CMK (cell line): ENCODE measurements at regions not wholly inside any gene's neighbourhood (a gene's known extent, or its start where the extent isn't known, plus 50 kb on each side); places are given as distances from the start of the nearest gene placed in this dataset.

Experiments
- DNase-seq: peaks from one replicate; pipeline ENCODE4 v3.0.0-alpha.2; 2010; ENCODE audit warnings: low read depth

DNA sequence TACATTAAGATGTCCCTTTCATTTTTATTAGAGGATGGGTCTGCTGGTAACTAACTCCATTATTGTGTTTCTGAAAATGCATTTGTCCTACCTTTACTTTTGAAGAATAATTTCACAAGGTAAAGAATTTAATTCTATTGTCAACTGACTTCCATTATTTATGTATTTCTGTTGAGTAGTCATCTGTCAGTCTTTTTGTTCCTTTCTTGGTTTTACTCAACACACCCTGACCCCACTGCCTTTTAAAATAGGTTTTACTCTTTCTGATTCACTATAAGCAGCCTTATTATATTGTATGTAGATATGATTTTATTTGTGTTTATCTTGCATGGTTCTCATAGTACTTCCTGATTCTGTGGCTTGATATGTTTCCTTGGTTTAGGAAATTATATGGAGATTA, 237.5 kb downstream of the TGFB2 start:
- DNase-seq, result no peak

DNA sequence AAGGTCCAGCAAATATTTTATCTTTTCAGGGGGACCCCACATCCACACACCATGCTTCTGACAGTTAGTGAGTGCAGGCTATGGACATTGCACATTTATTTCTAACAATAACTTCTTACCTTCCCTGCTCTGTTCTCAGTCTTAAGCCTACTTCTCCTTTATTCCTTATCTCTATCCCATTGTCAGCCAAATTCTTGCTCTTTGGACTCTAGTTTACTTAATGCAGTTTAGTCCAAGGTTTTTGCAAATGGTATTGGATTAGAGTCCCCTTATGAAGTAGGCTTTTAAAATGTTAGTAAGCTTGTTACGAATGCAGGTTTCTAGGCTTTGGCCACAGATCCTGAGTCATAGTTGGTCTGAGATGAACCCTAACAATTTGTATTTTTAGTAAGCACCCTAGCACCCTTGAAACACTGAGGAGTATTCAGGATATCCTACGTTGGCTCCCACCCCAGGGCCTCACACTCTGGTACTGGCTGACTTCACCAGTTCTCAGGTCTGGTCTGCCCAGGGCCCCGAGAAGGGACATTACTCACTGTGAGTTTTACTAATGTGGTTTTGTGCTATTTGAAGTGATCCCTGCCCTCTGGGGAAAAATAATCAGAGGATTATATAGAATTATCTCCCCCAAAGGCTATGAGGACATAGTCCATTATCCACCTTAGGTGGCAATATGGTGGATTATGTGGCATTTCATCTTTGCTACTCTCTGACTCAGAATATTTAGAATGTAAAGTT, 239.5 kb downstream of the TGFB2 start:
- DNase-seq, result no peak

DNA sequence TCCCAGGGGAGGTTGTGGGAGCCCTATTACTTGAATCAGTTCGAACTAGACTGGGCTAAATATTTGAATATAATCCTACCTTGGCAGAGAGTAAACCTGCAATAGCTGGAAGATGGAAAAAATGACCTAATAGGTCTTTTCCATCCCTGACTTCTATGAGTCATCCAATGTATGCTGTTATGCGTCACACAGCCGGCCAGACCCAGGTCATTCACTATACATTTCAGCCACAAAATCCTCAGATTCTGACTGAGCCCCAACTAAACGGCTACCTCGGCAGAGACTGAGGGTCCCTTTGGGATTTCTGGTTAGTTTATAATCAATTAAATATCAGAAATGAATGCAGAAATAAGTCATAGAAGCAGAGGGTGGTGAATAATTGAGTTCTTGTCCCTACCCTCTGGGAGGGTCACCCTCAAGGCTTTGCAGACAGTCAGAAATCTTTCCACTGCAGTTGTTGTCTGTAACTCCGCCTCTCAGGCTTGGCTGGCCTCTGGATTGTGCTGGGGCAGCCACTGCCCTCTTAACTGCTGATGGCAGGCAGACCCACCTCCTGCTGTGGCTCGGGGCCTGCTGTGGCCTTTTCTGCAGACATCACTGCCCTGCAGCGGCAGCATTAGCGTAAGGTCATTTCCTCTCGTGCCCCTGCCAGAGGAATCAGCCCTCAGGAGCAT, 240.5 kb downstream of the TGFB2 start:
- DNase-seq, result no peak

DNA sequence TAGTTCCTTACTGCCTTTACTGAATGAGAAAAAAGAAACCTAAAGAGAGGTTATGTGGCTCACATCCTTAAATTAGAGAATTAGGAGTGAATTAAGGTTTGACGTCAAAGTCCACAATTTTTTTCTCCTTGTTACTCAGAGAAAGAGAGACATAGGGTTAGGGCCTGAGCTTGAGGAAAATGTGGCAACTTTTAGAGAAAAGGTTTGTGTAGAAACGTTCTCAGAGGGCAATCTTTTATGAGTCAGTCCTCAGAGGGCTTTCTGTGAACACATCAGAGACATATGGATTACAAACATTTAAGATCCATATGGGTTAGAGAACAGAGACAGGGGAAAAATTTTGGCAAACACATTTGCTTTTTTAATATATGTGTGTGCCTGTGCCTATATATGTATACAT, 242.8 kb downstream of the TGFB2 start:
- no peak for DNase-seq

DNA sequence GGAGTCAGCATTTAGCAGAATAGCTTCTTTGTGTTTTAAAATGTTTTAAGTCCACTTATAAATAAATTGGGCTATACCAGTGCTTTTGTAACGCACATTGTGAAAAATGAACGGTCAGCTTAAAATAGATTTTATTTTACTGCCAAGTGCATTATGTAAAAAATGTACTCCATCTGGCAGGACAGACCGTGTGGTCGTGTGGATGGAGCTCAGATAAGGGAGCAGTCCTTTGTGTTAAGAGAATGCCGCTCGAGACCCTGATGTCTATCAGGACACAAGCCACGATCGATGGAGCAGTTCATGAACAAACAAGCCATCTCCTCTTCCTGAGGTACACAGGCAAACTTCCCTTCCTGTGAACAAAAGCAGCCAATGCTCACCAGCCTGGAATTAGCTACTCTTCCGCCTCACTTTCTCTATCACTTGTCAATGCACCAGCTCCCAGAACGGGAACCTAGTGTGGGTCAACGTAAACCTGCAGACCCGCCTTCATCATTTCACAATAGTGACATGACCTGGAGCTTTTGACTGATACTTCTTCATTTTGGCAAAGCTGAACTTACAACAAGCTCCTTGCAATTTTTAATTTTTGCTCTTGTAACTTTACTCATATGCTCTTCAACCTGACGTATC, 243.5 kb downstream of the TGFB2 start:
- DNase-seq, result no peak

DNA sequence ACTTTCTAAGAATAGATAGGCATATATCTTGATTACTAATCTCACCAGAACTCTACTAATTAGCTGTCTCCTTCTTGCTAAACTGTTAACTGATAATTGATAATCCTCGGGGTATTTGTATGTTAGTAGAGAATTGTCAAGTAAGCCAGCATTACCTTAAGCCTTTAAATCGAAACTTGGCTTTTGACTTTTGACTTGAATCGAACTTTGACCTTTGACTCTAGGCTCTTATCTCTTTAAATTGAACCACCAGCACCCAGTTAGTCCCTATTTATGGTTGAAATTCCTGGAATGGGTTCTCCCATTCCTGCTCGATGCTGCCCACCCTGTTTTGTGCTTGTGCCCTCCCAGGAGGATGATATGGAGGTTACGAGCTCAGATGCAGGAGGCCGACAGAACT, 244.4 kb downstream of the TGFB2 start:
- DNase-seq, result no peak

DNA sequence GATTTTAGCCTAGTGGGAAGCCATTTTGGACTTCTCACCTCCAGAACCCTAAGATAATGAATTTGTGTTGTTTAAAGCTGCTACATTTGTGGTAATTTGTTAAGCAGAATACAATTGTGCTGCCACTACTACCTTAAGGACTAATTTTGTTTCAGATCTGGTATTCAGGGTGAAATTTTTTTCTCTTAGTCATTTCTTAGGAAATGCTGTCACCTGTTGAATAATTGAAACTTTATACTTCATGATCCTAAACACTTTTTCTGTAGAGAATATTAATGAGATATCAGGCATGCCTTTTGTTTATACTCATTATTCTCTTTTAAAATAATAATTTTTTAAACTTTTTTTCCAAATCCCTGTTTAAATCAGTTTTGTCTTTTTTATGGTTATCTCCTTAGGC, 246.8 kb downstream of the TGFB2 start:
- DNase-seq, result no peak

DNA sequence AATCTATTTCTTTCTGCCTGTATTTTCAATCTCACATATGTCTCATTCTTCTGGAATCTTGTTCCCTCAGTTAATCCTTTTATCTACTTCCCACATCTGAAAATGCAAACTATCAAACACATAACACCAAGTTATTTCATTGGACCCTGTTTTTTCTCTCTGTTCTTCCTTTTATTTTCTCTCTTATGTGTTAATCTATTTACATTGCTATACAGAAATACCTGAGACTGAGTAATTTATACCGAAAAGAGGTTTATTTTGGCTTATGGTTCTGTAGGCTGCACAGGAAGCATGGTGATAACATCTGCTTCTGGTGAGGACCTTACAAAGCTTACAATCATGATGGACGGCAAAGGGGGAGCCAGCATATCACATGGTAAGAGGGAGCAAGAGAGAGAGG, 247.6 kb downstream of the TGFB2 start:
- no peak for DNase-seq

DNA sequence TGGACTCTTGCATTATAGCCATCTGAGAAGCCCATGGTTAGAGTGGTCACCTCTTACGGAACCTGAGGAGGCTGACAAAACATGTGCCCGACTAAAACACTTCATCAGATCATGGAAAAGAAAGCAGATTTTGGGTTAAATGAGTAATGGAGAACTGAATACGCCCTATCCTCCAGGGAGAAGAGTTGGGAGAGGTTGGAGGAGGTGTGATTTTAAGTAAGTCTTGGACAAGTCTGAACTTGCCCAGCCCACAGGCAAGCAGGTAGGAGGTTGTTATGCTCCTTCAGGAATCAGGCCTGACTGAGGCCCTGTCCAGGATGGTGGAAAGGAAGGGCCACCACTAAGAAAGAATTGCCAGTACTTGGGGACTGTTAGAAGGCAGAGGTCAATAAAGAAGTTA, 255.8 kb downstream of the TGFB2 start:
- no peak for DNase-seq

DNA sequence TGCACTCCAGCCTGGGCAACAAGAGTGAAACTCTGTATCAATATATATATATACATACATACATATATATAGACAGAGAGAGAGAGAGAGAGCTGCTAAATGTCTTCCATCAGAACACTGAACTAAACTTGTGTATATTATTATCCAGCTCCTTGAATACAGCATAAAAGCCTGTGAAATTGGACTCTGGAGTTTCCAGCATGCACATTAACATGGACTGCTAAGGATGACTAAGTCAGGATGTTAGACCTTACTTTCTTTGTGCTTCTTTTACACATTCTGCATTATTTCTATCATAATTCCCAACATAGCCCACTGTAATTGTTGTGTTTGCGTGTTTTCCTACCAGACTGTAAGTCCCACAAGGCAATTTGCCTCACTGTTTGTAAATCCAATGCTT, 259.1 kb downstream of the TGFB2 start:
- no peak for DNase-seq

DNA sequence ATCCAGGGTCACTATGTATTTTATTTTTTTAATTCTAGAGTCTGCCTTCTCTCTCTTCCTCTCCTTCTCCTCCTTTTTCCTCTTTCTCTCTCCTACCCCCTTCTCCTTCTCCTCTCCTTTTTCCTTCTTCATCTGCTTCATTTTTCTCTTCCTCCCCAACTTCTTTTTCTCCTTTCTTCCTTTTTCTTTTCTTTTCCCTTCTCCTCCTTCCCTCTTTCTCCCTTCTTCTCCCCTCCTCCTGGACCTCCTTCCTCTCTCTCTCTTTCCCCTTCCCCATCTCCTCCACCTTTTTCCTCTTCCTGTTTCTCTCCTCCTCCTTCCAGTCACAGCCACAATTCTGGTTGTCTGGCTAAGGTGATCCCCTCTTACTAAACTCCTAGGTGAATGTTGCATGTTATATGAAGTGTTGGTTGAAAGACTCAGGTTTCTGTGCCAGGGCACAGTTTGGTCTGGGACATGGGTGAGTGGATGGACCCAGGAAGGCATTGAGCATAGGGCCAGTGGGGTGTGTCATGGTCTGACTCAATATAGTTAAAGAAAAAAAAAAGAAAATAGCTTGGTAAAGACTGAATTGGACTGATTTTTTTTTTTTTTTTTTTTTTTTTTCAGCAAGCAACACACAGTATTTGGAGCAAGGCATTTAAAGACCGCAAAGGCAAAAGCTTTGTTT, 266.9 kb downstream of the TGFB2 start:
- no peak for DNase-seq

DNA sequence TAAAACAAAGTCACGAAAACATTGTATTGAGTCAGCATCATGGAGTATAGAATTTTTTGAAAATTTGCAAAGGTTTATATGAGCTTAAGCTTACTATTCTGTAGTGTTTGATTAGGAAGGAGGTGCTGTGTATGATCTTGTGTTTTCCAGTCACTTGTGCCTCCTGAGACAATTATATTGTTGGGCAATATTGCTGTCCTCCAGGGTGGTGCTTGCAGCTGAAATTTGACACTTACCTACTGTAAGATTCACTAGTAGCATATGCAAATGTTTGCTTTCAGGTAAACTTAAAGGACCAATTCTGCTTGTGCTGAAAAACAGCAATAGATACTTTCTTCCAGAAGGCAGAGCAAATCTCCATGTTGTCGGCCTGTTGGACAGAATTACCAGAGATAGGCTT, 268.0 kb downstream of the TGFB2 start:
- no peak for DNase-seq

DNA sequence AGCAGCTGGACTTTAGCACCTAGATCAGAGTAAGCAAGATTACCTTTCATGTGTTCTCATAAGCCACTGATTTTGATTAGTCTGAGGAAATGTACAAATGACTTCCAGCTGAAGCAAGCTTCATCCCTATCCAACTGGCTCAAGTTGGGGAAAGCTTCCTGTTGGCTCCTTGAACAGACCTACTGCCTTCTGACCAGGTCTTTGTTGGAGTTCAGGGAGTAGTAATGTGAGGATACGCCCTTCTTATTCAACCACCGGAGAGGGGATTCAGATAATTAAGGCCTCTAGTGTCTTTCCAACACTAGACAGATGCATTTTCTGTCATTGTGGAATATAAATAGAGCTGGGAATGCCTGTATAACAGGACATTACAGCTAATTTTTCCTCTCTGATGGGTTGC, 268.9 kb downstream of the TGFB2 start:
- no peak for DNase-seq

DNA sequence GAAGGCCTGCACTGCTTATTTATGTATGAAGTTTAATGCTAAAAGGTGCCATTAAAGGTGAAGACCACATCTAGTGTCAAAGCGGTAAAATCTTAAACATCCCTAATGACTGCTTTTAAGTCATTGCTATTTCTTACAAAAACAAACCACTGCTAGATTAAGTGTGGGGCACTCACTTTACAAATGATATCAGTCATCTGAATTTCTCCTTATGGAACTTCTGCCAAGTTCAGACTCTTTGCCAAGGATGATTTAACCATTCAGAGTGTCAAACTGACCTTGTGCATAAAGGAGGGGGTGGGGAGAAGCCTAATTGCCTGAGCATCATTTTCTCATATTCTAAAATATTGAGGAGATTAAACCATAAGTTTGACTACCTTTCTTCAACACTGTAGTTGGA, 271.5 kb downstream of the TGFB2 start:
- no peak for DNase-seq

DNA sequence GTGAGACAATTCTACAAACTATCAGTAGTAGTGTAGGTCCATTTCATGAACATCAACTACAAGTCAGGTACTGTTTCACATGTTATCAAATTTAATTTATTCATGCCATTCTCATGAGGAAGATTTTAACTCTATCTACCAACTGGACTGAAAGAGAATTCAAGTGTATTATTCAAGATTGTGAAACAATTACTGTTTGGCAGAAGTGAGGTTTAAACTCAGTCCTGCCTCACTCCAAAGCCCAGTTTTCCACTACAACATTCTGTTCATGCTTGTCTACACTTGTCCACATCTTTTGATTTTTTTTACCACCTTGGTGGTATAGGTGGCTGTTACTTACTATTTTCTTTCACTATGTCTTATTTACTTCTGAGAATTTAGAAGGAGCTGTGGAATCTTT, 272.9 kb downstream of the TGFB2 start:
- no peak for DNase-seq

DNA sequence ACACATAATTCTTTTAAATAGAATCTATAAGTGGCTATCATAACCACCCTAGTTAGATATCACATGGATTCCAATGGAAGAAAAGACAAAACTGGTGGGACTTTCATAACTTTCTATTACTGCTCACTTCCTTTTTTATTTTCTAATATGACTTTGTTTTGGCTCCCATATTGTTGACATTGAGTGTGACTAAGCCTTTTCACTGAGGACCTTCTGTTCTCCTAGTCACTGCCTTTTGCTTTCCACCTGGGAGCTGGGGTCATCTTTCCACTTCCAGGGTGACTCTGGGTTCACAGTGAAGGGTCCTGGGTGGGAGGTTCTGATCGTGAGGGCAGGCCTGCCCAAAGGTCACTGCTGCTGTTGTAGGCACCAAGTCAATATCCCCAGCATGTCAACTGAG, 275.8 kb downstream of the TGFB2 start:
- DNase-seq, result no peak

DNA sequence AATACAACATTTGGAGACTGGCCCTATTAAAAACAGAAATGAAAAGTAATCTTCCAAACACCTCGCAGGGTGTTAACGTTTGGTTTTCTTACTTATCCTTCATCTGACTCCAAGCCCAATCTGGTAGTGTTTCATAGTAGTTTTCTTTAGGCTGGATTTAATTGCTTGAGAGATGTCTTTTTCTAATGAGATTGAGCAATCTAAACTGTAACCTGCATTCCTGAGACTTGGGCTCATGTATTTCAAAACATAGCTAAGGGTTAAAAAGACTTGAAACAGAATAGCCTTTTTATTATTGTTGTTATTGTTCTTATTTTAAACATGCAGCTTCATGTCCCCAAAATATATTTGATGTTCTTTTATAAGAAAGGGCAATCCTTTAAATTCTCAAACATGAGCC, 278.9 kb downstream of the TGFB2 start:
- no peak for DNase-seq

DNA sequence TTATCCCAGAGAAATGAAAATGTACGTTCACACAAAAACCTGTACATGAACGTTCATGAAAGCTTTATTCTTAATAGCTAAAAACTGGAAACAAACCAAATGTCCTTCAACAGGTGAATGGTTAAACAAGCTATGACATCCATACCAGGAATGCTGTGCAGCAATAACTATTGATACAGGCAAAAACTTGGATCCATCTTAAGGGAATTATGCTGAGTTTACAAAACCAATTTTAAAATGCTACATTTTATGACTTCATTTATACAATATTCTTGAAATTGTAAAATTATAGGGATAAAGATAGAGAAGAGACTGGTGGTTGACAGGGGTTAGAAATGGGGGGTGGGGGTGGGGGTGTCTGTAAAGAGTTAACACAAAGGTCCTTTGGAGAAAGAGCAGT, 280.3 kb downstream of the TGFB2 start:
- DNase-seq, result no peak

DNA sequence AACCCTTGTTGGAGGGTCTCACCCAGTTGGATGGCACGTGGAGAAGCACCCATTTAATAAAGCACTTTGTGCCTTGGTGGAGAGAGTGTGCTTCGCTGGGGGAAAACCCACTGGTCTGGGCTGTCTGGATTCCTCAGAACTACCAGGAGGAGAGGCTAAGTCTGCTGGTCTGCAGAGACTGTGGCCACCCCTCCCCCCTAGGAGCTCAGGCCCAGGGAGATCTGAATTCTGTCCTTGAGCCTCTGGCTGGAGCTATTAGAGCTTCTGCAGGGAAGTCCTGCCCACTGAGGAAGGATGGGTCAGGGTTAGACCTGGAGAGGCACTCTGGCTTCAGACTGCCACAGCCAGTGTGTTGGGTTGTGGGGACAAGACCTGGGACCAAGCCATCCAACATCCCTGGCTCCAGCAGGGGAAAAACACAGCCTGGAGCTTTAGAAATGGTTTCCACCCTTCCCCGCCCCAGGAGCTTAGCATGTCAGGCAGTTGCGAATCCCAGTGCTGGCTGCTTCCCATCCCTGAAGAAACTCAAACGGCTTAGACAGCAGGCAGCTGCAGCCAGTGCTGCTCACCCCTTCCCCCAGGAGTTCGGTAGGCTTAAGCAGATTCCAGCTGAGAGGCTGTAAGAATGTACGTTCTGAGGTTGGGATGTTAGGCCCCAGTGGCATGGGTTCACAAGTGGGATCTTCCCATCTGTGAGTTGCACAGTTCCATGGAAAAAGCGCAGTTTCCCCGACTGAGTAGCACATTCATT, 288.3 kb downstream of the TGFB2 start:
- no peak for DNase-seq

DNA sequence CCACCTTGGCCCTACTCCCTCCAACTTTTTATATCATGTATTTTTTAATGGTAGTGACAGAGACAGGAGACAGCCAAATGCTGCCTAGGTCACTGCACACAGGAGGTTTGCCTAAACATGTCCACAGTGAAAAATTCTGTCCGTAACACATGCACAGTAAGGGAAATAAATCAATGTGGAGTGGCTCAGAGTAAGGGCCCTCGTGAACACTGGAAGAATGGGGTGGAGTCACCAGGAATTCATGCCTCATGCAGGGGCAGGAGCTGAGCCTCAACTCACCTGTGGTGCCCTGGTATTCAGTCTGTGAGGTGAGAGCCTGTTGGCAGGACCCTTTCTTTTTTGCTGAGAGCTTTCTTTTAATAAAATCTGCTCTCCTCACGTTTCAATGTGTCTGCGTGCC, 289.1 kb downstream of the TGFB2 start:
- no peak for DNase-seq

DNA sequence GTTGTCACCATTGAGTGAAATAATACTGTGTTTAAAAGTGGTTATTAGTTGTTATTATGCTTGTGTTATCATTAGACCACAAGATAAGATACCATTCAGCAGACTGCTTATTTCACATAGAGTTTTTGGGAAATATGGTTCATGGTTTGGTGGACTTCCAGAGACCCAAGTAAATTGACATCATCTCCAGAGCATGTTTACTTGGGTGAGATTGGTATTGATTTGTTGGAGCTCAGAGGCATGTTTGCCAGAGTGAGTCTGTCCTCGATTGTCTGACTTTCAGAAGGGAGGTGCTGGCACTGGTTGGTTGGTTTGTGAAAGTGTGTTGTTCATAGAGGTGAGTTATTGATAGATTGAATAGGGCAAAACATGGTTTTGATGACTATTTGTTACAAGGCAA, 291.4 kb downstream of the TGFB2 start:
- DNase-seq, result no peak

DNA sequence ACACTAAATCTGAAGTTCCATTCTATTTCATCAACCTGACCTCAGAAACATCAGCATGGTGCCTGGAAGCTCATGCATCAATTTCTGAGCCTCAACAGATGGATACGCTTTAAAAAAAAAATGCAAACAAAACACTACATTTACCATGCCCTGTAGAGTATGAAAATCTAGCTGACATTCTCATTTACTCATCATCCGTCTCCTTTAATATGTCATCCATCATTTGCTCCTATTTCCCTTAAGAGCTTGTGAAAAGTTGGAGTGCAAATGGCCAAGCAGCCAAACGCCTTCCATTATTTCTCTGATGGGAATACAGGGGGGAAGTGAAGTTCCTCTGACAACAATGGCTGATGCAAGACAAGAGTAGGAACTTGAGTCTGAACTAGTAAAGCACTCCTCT, 295.0 kb downstream of the TGFB2 start:
- DNase-seq, result no peak
